Embryonic facial prominence (tissue), 1 donor: ENCODE measurements at regions not wholly inside any gene's neighbourhood (a gene's known extent, or its start where the extent isn't known, plus 50 kb on each side); places are given as distances from the start of the nearest gene placed in this dataset.

ENCODE experiments used
- DNase-seq: peaks from one replicate; pipeline ENCODE4 v3.0.0-alpha.2; 2016; ENCODE audit errors: extremely low spot score

- no peak for DNase-seq
These were observed 68.2 kb upstream of the CXCR4 start for GRCh38 chr2:136185981-136186776.

- DNase-seq, result no peak
These were observed 65.1 kb upstream of the CXCR4 start for GRCh38 chr2:136183097-136183496.

DNA sequence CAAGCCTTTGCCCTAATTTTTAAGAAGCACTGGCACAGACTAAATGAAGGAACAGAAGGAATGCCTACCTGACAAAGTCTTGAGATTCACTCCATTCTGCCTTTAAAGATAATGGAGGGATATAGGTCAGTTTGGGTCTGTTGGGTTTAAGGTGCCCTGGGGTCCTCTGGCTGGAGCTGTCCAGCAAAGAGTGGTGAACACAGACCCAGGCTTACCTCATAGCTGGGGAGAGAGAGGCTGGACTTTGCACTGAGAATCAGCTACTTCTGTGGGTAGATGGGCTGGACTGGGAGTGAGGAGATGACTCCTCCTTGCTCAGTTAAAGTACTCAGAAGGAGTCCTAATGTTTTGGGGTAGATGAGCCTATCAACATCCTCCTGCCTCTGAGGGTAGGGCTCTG lies 64.4 kb upstream of the CXCR4 start:
- DNase-seq, result no peak

DNA sequence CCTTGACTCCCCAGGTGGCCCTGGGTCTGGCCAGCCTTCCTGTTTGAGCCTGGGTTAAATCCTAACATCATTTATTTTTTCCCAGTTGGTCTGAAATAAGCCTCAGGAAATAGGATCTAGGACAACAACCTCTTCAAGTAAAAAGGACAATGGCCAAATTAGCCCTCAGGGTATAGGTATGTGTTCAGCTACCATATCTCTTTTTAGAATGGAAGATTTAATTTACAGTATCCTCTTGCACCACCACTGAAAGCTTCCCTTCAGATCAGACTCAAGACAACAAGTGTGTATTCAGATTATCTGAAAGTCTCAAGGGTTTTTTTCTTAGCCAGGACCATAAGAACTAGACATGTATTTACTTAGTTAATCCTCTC lies 61.6 kb upstream of the CXCR4 start:
- DNase-seq, result no peak

DNA sequence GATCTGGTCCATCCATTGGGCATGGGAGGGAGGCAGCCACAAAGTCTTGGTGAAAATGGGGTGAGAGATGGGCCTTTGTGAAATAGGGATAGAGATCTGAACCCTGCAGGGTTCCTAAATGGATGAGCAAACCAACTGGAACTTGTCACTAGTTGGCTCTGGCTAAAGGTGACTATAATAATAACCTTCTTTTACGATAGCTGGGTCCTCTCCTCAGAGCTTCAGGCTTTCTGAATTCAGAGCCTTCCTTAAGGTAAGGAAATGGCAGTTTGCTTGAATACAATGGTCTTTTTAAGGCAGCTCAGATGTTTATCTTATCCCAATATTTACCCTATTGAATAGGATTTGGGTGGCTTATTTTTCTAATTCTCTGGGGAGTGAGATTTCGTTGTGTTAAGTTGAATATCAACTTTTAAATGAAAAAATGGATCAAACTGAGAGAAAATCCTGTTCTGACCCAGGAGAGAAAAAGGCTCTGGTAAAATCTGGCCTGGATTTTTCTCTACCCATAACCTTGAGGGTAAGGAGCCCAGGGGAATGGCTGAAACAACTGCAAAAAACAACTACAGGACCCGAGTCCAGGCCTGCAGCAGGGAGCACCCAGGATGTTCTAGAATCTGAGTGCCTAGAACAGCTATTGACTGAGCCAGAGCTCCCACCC lies 61.1 kb upstream of the CXCR4 start:
- no peak for DNase-seq

- DNase-seq, result no peak
These were observed 57.9 kb upstream of the CXCR4 start for GRCh38 chr2:136175868-136176267.

- DNase-seq, result no peak
These were observed 57.5 kb upstream of the CXCR4 start for GRCh38 chr2:136175466-136175865.

- DNase-seq, result no peak
These were observed 55.2 kb upstream of the CXCR4 start for GRCh38 chr2:136173126-136173525.

- no peak for DNase-seq
These were observed 53.3 kb upstream of the CXCR4 start for GRCh38 chr2:136171223-136171622.

GRCh38 chr2:136168720-136169119 lies 50.8 kb upstream of the CXCR4 start:
- no peak for DNase-seq

GRCh38 chr2:136167721-136168475 lies 49.9 kb upstream of the CXCR4 start:
- DNase-seq, result no peak
